ENCODE measurements at regions not wholly inside any gene's neighbourhood (a gene's known extent, or its start where the extent isn't known, plus 50 kb on each side); places are given as distances from the start of the nearest gene placed in this dataset.

DNA sequence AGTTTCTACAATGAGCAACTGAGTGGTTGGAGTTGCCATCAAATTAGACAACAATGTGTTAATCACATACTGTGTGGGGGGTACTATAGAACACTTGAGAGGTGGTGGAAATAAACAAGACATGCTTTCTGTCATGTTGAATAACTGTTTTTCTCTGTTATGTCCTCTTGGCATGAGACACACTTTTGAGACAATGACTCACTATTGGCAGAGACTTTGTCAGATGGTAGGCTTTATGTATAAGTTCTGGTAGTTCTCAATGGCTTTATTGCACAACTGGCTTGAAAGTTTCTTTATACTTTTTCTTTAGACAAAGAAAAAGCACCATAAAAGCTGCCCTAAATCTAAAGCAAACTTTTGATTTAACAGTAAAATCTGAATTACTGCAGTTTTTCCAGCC is 578.7 kb downstream of the ADCYAP1 start:
- Histone ChIP-seq H3K4me3 (ENCODE audit: low read depth, low read length) (no peak overlapping the region), H3K27me3 (ENCODE audit: control insufficient read depth, insufficient read depth, low read length) (no peaks in the 10 kb centered on the region), H3K36me3 (ENCODE audit: control insufficient read depth, insufficient read depth, low read length) (no peaks in the 10 kb centered on the region)
- TF ChIP-seq, protein P1, sequence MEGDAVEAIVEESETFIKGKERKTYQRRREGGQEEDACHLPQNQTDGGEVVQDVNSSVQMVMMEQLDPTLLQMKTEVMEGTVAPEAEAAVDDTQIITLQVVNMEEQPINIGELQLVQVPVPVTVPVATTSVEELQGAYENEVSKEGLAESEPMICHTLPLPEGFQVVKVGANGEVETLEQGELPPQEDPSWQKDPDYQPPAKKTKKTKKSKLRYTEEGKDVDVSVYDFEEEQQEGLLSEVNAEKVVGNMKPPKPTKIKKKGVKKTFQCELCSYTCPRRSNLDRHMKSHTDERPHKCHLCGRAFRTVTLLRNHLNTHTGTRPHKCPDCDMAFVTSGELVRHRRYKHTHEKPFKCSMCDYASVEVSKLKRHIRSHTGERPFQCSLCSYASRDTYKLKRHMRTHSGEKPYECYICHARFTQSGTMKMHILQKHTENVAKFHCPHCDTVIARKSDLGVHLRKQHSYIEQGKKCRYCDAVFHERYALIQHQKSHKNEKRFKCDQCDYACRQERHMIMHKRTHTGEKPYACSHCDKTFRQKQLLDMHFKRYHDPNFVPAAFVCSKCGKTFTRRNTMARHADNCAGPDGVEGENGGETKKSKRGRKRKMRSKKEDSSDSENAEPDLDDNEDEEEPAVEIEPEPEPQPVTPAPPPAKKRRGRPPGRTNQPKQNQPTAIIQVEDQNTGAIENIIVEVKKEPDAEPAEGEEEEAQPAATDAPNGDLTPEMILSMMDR (IDR thresholded peaks at IDR 0.05; ENCODE audit: insufficient read depth, low read length, severe bottlenecking) = no peak
- no peak for FAIRE-seq
- peak; percentile 18 for DNase-seq (ENCODE audit: low read depth)

DNA sequence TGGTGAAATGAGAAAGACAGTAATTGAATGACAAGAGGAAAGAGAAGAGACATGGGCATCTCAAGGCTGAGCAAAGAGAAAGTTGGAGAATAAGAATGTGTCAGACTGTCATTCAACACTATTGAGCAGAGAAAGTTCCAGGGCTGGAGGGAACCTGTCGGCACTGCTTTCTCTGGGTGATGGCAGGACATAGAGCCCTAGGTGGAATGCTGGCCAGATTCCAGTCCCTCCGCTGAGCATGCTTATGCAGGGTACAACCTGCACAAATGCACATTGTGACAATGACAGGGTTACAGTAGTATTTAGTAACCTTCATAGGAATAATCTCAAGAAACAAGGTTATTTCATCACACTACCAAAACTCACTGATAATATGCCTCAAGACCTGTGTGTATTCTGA is 582.8 kb downstream of the ADCYAP1 start:
- no peak for DNase-seq (ENCODE audit: low read depth)
- Histone ChIP-seq H3K27me3 (ENCODE audit: control insufficient read depth, insufficient read depth, low read length) (no peaks in the 10 kb centered on the region), H3K4me3 (ENCODE audit: low read depth, low read length) (no peak overlapping the region), H3K36me3 (ENCODE audit: control insufficient read depth, insufficient read depth, low read length) (no peaks in the 10 kb centered on the region)
- TF ChIP-seq, protein P1 (IDR thresholded peaks at IDR 0.05; ENCODE audit: insufficient read depth, low read length, severe bottlenecking) = no peak
- no peak for FAIRE-seq

DNA sequence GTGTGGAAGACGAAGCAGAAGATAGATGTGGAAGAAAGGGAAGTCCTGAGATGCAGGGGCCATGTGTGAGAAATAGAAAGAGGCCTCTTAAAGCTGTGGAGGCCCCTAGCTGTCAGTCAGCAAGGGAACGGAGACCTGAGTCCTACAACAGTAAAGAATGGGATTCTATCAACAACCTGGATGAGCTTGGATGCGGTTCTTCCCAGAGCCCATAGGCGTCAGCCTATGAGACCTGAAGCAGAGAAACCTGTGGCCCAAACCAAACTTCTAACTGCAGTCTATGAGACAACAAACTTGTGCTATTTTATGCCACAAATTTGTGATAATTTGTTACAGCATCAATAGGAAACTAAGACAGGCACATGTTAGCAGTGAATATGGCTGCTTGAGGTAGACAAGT is 583.7 kb downstream of the ADCYAP1 start:
- Histone ChIP-seq H3K27me3 (ENCODE audit: control insufficient read depth, insufficient read depth, low read length) (no peaks in the 10 kb centered on the region), H3K4me3 (ENCODE audit: low read depth, low read length) (no peak overlapping the region), H3K36me3 (ENCODE audit: control insufficient read depth, insufficient read depth, low read length) (no peaks in the 10 kb centered on the region)
- no peak for DNase-seq (ENCODE audit: low read depth)
- TF ChIP-seq, protein P1 (IDR thresholded peaks at IDR 0.05; ENCODE audit: insufficient read depth, low read length, severe bottlenecking) = no peak
- no peak for FAIRE-seq

DNA sequence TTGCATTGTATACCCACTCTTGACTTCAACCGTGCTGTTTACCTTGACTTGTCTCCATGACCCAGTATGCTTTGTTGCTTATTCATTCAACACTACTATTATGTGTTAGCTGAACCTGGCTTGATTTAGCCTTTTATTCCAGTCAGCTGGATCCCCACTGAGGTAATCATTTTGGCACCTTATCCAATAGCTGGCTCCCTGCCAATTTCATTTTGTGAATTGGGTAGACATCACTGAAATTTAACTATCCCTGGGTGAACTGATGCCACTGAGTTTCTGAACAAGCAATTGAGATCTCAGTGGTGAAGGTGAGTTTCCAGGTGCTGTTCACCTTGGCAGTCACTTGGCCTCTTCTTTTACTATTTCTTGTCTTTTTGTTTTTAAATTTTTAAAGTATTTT is 584.3 kb downstream of the ADCYAP1 start:
- FAIRE-seq (no peak), DNase-seq (ENCODE audit: low read depth) (no peak)
- Histone ChIP-seq H3K4me3 (ENCODE audit: low read depth, low read length) (no peak overlapping the region), H3K36me3 (ENCODE audit: control insufficient read depth, insufficient read depth, low read length) (no peaks in the 10 kb centered on the region), H3K27me3 (ENCODE audit: control insufficient read depth, insufficient read depth, low read length) (no peaks in the 10 kb centered on the region)
- TF ChIP-seq, protein P1 (IDR thresholded peaks at IDR 0.05; ENCODE audit: insufficient read depth, low read length, severe bottlenecking) = no peak

DNA sequence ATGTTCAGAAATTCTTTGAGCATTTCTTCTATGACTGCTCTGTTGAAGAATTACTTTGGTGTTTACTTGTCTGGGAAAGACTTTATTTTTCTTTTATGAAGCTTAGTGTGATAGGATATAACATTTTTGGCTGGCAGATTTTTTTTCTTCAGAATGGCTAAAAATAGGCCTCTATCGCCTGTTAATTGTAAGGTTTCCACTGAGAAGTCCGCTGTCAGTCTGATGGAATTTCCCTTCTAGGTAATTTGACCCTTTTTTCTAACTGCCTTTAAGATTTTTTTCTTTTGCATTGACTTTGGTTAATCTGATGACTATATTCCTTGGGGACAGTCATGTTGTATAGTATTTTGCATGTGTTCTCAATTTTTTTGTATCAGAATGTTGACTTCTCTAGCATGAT is 590.7 kb downstream of the ADCYAP1 start:
- Histone ChIP-seq H3K4me3 (ENCODE audit: low read depth, low read length) (no peak overlapping the region), H3K27me3 (ENCODE audit: control insufficient read depth, insufficient read depth, low read length) (no peaks in the 10 kb centered on the region), H3K36me3 (ENCODE audit: control insufficient read depth, insufficient read depth, low read length) (no peaks in the 10 kb centered on the region)
- TF ChIP-seq, protein P1 (IDR thresholded peaks at IDR 0.05; ENCODE audit: insufficient read depth, low read length, severe bottlenecking) = no peak
- FAIRE-seq (no peak), DNase-seq (ENCODE audit: low read depth) (no peak)

DNA sequence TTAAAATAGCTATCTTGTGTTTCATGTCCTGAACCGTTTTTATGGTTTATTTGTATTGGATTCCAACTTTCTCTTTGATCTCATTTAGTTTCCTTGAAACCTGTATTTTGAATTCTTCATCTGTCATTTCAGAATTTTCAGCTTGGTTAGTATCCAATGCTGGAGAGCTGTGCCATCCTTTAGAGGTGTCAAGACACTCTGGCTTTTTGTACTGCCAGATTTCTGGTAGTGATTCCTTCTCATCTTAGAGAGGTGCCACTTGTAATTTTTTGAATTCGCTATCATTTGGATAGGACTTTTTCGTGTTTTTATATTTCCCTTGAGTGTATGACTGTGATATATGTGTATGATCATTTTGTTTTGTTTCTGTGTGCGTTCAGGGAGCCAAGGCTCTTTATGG is 591.4 kb downstream of the ADCYAP1 start:
- FAIRE-seq = no peak
- H3K27me3 ChIP-seq (ENCODE audit: control insufficient read depth, insufficient read depth, low read length) = no peaks in the 10 kb centered on the region
- no peak for DNase-seq (ENCODE audit: low read depth)
- H3K4me3 ChIP-seq (ENCODE audit: low read depth, low read length) = no peak overlapping the region
- no peaks in the 10 kb centered on the region for H3K36me3 ChIP-seq (ENCODE audit: control insufficient read depth, insufficient read depth, low read length)
- TF ChIP-seq, protein P1 (IDR thresholded peaks at IDR 0.05; ENCODE audit: insufficient read depth, low read length, severe bottlenecking) = no peak

Data from bronchial epithelial cell (primary cell).